ENCODE measurements at regions not wholly inside any gene's neighbourhood (a gene's known extent, or its start where the extent isn't known, plus 50 kb on each side); places are given as distances from the start of the nearest gene placed in this dataset.

DNA sequence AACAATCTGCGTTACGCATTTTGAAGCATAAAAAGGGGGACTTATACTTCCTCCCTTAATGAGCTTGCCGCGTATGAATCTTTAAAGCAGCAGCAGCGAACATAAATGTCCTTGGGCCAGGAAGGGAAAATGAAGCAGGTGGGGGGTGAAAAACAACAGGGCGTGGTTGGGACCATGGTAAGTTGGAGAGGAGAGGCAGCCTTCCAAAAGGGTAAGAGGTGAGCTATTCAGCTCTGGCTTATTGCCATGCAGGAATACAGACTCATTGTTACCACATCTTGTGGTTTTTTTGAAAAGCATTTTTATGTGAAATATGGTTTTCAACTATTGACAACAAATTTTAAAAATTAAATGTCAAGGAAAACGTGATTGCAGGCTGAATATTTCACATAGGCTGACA lies 710.7 kb upstream of the FAM241A start:
- intact Hi-C loops (cut with micrococcal nuclease; ENCODE audit: unreplicated experiment), result no loop called here
- FAIRE-seq, result no peak
- no peaks in the 10 kb centered on the region for H3K4me1 ChIP-seq (ENCODE audit: control insufficient read depth, insufficient read depth, low read length)
- TF ChIP-seq ZNF274 (IDR thresholded peaks at IDR 0.05; ENCODE audit: insufficient read depth, insufficient read length) (no peak), EZH2 (IDR thresholded peaks at IDR 0.05; ENCODE audit: borderline replicate concordance, control insufficient read depth, low read depth, low read length) (no peak), YY1 (IDR thresholded peaks at IDR 0.05; ENCODE audit: low read depth, low read length) (no peak), NR2F1 (conservative IDR thresholded peaks at IDR 0.05) (no peak), NR2C1 (IDR thresholded peaks at IDR 0.05) (no peak), NFYA (IDR thresholded peaks at IDR 0.05; ENCODE audit: borderline replicate concordance, low read depth, low read length) (no peak), CREB1 (IDR thresholded peaks at IDR 0.05; ENCODE audit: low read depth) (no peak), MEF2B (IDR thresholded peaks at IDR 0.05; ENCODE audit: partially characterized antibody, poor library complexity, severe bottlenecking) (no peak), CEBPB (IDR thresholded peaks at IDR 0.05; ENCODE audit: borderline replicate concordance in 1 of 2, low read depth in 2 of 2, low read length in 2 of 2) (no peak), PAX8 (IDR thresholded peaks at IDR 0.05) (no peak), CREM (IDR thresholded peaks at IDR 0.05; ENCODE audit: low read depth) (no peak), NRF1 (conservative IDR thresholded peaks at IDR 0.05; ENCODE audit: low read depth, low read length) (no peak)
- TF ChIP-seq, protein P1, sequence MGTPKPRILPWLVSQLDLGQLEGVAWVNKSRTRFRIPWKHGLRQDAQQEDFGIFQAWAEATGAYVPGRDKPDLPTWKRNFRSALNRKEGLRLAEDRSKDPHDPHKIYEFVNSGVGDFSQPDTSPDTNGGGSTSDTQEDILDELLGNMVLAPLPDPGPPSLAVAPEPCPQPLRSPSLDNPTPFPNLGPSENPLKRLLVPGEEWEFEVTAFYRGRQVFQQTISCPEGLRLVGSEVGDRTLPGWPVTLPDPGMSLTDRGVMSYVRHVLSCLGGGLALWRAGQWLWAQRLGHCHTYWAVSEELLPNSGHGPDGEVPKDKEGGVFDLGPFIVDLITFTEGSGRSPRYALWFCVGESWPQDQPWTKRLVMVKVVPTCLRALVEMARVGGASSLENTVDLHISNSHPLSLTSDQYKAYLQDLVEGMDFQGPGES (IDR thresholded peaks at IDR 0.05), result no peak
- TF ChIP-seq, protein P2, sequence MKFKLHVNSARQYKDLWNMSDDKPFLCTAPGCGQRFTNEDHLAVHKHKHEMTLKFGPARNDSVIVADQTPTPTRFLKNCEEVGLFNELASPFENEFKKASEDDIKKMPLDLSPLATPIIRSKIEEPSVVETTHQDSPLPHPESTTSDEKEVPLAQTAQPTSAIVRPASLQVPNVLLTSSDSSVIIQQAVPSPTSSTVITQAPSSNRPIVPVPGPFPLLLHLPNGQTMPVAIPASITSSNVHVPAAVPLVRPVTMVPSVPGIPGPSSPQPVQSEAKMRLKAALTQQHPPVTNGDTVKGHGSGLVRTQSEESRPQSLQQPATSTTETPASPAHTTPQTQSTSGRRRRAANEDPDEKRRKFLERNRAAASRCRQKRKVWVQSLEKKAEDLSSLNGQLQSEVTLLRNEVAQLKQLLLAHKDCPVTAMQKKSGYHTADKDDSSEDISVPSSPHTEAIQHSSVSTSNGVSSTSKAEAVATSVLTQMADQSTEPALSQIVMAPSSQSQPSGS (IDR thresholded peaks at IDR 0.05; ENCODE audit: low read length), result no peak
- TF ChIP-seq, protein P3, sequence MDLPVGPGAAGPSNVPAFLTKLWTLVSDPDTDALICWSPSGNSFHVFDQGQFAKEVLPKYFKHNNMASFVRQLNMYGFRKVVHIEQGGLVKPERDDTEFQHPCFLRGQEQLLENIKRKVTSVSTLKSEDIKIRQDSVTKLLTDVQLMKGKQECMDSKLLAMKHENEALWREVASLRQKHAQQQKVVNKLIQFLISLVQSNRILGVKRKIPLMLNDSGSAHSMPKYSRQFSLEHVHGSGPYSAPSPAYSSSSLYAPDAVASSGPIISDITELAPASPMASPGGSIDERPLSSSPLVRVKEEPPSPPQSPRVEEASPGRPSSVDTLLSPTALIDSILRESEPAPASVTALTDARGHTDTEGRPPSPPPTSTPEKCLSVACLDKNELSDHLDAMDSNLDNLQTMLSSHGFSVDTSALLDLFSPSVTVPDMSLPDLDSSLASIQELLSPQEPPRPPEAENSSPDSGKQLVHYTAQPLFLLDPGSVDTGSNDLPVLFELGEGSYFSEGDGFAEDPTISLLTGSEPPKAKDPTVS (IDR thresholded peaks at IDR 0.05; ENCODE audit: low read depth, low read length), result no peak
- TF ChIP-seq, protein P4, sequence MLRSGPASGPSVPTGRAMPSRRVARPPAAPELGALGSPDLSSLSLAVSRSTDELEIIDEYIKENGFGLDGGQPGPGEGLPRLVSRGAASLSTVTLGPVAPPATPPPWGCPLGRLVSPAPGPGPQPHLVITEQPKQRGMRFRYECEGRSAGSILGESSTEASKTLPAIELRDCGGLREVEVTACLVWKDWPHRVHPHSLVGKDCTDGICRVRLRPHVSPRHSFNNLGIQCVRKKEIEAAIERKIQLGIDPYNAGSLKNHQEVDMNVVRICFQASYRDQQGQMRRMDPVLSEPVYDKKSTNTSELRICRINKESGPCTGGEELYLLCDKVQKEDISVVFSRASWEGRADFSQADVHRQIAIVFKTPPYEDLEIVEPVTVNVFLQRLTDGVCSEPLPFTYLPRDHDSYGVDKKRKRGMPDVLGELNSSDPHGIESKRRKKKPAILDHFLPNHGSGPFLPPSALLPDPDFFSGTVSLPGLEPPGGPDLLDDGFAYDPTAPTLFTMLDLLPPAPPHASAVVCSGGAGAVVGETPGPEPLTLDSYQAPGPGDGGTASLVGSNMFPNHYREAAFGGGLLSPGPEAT (IDR thresholded peaks at IDR 0.05; ENCODE audit: low read depth), result no peak
- no peaks in the 10 kb centered on the region for H3K27me3 ChIP-seq (replicated peaks in 1 of 2; ENCODE audit: control insufficient read depth in 2 of 2, insufficient read depth in 2 of 2, low read length in 1 of 2)
- no peak overlapping the region for H3K9ac ChIP-seq (ENCODE audit: control insufficient read depth, insufficient read depth, low read length)
- H3K36me3 ChIP-seq (ENCODE audit: control insufficient read depth in 2 of 2, insufficient read depth in 2 of 2, low read length in 1 of 2), result no peaks in the 10 kb centered on the region
- no peak for DNase-seq (ENCODE audit: low read depth, low spot score)
- ChIA-PET CTCF (no interaction called here), SMC1A (ENCODE audit: uncharacterized antibody, unreplicated experiment) (no interaction called here), POLR2A (no interaction called here), RAD21 (ENCODE audit: unreplicated experiment) (no interaction called here)
- in situ Hi-C loops (cut with MboI), result no loop called here
- H3K4me3 ChIP-seq, result no peak overlapping the region
- 25% methylated on average over 7 of the region's 7 CpGs for WGBS (ENCODE audit: insufficient coverage, insufficient replicate concordance, low lambda C conversion rate, missing lambda C conversion rate)
- ATAC-seq, result no peak
- H3K79me2 ChIP-seq (ENCODE audit: control insufficient read depth, insufficient read depth, low read length), result no peaks in the 10 kb centered on the region
- no peak overlapping the region for H3K27ac ChIP-seq (ENCODE audit: control insufficient read depth, insufficient read depth)
- H4K20me1 ChIP-seq (ENCODE audit: control insufficient read depth, insufficient read depth), result no peaks in the 10 kb centered on the region
- no peaks in the 10 kb centered on the region for H3K9me3 ChIP-seq (replicated peaks; ENCODE audit: control insufficient read depth, insufficient read depth, low read length)
- no peak overlapping the region for H3K4me2 ChIP-seq (ENCODE audit: control insufficient read depth, insufficient read depth)
- H2AFZ ChIP-seq (ENCODE audit: control insufficient read depth, low read depth, low read length), result no peak overlapping the region
- no TSS peak for BruUV-seq (replicated peaks)
